ENCODE measurements at regions not wholly inside any gene's neighbourhood (a gene's known extent, or its start where the extent isn't known, plus 50 kb on each side); places are given as distances from the start of the nearest gene placed in this dataset.
"Not testable (repeated sequence)": the region's sequence is repeated elsewhere in the genome, so short reads cannot be mapped to it uniquely, and the experiment has no call there.

- DNase-seq = no peak
These were observed 155.0 kb upstream of the DAB2 start for GRCh38 chr5:39579750-39580149.

- no peak for DNase-seq
These were observed 154.2 kb upstream of the DAB2 start for GRCh38 chr5:39578887-39579497.

- no peak for DNase-seq
These were observed 152.7 kb upstream of the DAB2 start for GRCh38 chr5:39577529-39577928.

GRCh38 chr5:39570403-39571027, 145.7 kb upstream of the DAB2 start:
- DNase-seq = no peak

- no peak for DNase-seq
These were observed 145.1 kb upstream of the DAB2 start for GRCh38 chr5:39569857-39570256.

GRCh38 chr5:39566891-39567290, 142.1 kb upstream of the DAB2 start:
- DNase-seq = no peak

GRCh38 chr5:39566029-39566428, 141.2 kb upstream of the DAB2 start:
- DNase-seq = no peak

- no peak for DNase-seq
These were observed 136.6 kb upstream of the DAB2 start for GRCh38 chr5:39561421-39561820.

GRCh38 chr5:39560726-39561125, 135.9 kb upstream of the DAB2 start:
- DNase-seq = no peak

GRCh38 chr5:39559923-39560322, 135.1 kb upstream of the DAB2 start:
- DNase-seq = no peak

- no peak for DNase-seq
These were observed 133.8 kb upstream of the DAB2 start for GRCh38 chr5:39558541-39558940.

GRCh38 chr5:39555788-39556187, 131.0 kb upstream of the DAB2 start:
- DNase-seq = no peak

- DNase-seq = no peak
These were observed 122.9 kb upstream of the DAB2 start for GRCh38 chr5:39547553-39548154.

GRCh38 chr5:39544941-39545340, 120.2 kb upstream of the DAB2 start:
- DNase-seq = no peak

- no peak for DNase-seq
These were observed 118.6 kb upstream of the DAB2 start for GRCh38 chr5:39543335-39543734.

- no peak for DNase-seq
These were observed 117.9 kb upstream of the DAB2 start for GRCh38 chr5:39542511-39543285.

- no peak for DNase-seq
These were observed 117.1 kb upstream of the DAB2 start for GRCh38 chr5:39541920-39542319.

GRCh38 chr5:39539470-39539869, 114.7 kb upstream of the DAB2 start:
- no peak for DNase-seq

GRCh38 chr5:39534690-39535089, 109.9 kb upstream of the DAB2 start:
- DNase-seq = no peak

- no peak for DNase-seq
These were observed 109.0 kb upstream of the DAB2 start for GRCh38 chr5:39533749-39534148.

- DNase-seq = no peak
These were observed 107.7 kb upstream of the DAB2 start for GRCh38 chr5:39532511-39532910.

- DNase-seq = no peak
These were observed 106.5 kb upstream of the DAB2 start for GRCh38 chr5:39531306-39531705.

- DNase-seq = no peak
These were observed 102.2 kb upstream of the DAB2 start for GRCh38 chr5:39526914-39527477.

- not testable (repeated sequence) for DNase-seq
These were observed 101.0 kb upstream of the DAB2 start for GRCh38 chr5:39525781-39526180.
